ENCODE measurements at regions not wholly inside any gene's neighbourhood (a gene's known extent, or its start where the extent isn't known, plus 50 kb on each side); places are given as distances from the start of the nearest gene placed in this dataset.

- Histone ChIP-seq H3K4me1 (no peaks in the 10 kb centered on the region), H3K27ac (no peak overlapping the region), H3K9me3 (no peaks in the 10 kb centered on the region), H3K4me3 (no peak overlapping the region), H3K27me3 (peaks cover 0 to 37% (median 3%) of the 10 kb centered on the region in 7 donors), H3K36me3 (no peaks in the 10 kb centered on the region)
- WGBS, 2 donors = 78 to 80% methylated on average over 6 of the region's 6 CpGs
- TF ChIP-seq CTCF (IDR thresholded peaks at IDR 0.05) = no peak
- intact Hi-C loops (cut with DNase I) = no loop called here
- ATAC-seq = no peak
- DNase-seq = no peak
Measured at GRCh38 chr7:156151658-156152057, 339.4 kb upstream of the SHH start.

GRCh38 chr7:156151078-156151477 lies 338.8 kb upstream of the SHH start:
- H3K27ac ChIP-seq = no peak overlapping the region
- ATAC-seq = no peak
- no peak for DNase-seq
- H3K27me3 ChIP-seq = peaks cover 0 to 37% (median 3%) of the 10 kb centered on the region in 7 donors
- H3K36me3 ChIP-seq = no peaks in the 10 kb centered on the region
- TF ChIP-seq CTCF (IDR thresholded peaks at IDR 0.05) = no peak
- H3K9me3 ChIP-seq = no peaks in the 10 kb centered on the region
- WGBS, 2 donors = 54 to 60% methylated on average over 8 of the region's 8 CpGs
- no peaks in the 10 kb centered on the region for H3K4me1 ChIP-seq
- H3K4me3 ChIP-seq = no peak overlapping the region
- intact Hi-C loops (cut with DNase I) = no loop called here

- intact Hi-C loops (cut with DNase I) = loop anchor here in 1 of 10 donors (10.0 kb wide), 1 partner anchor 164 kb away; no protein-coding TSS in a partner anchor
- H3K27ac ChIP-seq = no peak overlapping the region
- DNase-seq (no peak), ATAC-seq (no peak)
- no peaks in the 10 kb centered on the region for H3K36me3 ChIP-seq
- WGBS, 2 donors = 90 to 91% methylated on average over 9 of the region's 9 CpGs
- no peak overlapping the region for H3K4me3 ChIP-seq
- no peak for TF ChIP-seq CTCF (IDR thresholded peaks at IDR 0.05)
- H3K27me3 ChIP-seq = peaks cover 0 to 50% (median 9%) of the 10 kb centered on the region in 7 donors
- no peaks in the 10 kb centered on the region for H3K9me3 ChIP-seq
- H3K4me1 ChIP-seq = no peaks in the 10 kb centered on the region
Measured at GRCh38 chr7:156148995-156149394, 336.7 kb upstream of the SHH start.

GRCh38 chr7:156148547-156148946 lies 336.3 kb upstream of the SHH start:
- 71 to 72% methylated on average over 8 of the region's 8 CpGs for WGBS, 2 donors
- intact Hi-C loops (cut with DNase I) = loop anchor here in 1 of 10 donors (10.0 kb wide), 1 partner anchor 164 kb away; no protein-coding TSS in a partner anchor
- Histone ChIP-seq H3K36me3 (no peaks in the 10 kb centered on the region), H3K4me3 (no peak overlapping the region), H3K4me1 (no peaks in the 10 kb centered on the region), H3K9me3 (no peaks in the 10 kb centered on the region), H3K27me3 (peaks cover 0 to 55% (median 13%) of the 10 kb centered on the region in 7 donors), H3K27ac (no peak overlapping the region)
- TF ChIP-seq CTCF (IDR thresholded peaks at IDR 0.05) = no peak
- ATAC-seq (no peak), DNase-seq (no peak)

All from heart right ventricle (tissue), 16 donors.